ENCODE measurements at regions not wholly inside any gene's neighbourhood (a gene's known extent, or its start where the extent isn't known, plus 50 kb on each side); places are given as distances from the start of the nearest gene placed in this dataset.
"Not testable (repeated sequence)": the region's sequence is repeated elsewhere in the genome, so short reads cannot be mapped to it uniquely, and the experiment has no call there.

DNA sequence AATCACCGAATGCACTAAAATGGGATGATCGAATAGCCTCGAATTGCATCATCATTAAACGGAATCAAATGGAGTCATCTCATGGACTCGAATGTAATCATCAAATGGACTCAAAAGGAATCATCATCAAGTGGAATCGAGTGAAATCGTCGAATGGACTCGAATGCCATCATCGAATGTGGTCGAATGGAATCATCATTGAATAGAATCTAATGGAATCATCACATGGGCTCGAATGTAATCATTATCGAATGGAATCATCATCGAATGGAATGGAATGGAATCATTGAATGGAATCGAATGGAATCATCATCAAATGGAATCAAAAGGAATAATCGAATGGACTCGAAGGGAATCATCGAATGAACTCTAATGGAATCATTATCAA, 224.3 kb downstream of the SHCBP1 start:
- not testable (repeated sequence) for TF ChIP-seq SUZ12 (IDR thresholded peaks at IDR 0.05; ENCODE audit: extremely low read depth, insufficient read depth, insufficient read length); ZNF274 (IDR thresholded peaks at IDR 0.05; ENCODE audit: low read depth, low read length)

All from NT2/D1 (cell line).